ENCODE measurements at regions not wholly inside any gene's neighbourhood (a gene's known extent, or its start where the extent isn't known, plus 50 kb on each side); places are given as distances from the start of the nearest gene placed in this dataset.

GRCh38 chr2:153710128-153710527 lies 161.6 kb upstream of the GALNT13 start:
- no peak for TF ChIP-seq CTCF (IDR thresholded peaks at IDR 0.05)
- ATAC-seq (no peak), DNase-seq (no peak)
- H3K4me1 ChIP-seq: no peaks in the 10 kb centered on the region
- intact Hi-C loops (cut with DNase I): no loop called here
- no peaks in the 10 kb centered on the region for H3K36me3 ChIP-seq
- no peak overlapping the region for H3K4me3 ChIP-seq
- H3K27ac ChIP-seq: no peak overlapping the region
- H3K9me3 ChIP-seq: no peaks in the 10 kb centered on the region
- H3K27me3 ChIP-seq (ENCODE audit: low read depth): no peaks in the 10 kb centered on the region

- intact Hi-C loops (cut with DNase I): no loop called here
- Histone ChIP-seq H3K4me3 (no peak overlapping the region), H3K9me3 (no peaks in the 10 kb centered on the region), H3K36me3 (no peaks in the 10 kb centered on the region), H3K4me1 (no peaks in the 10 kb centered on the region), H3K27me3 (ENCODE audit: low read depth) (no peaks in the 10 kb centered on the region), H3K27ac (no peak overlapping the region)
- no peak for TF ChIP-seq CTCF (IDR thresholded peaks at IDR 0.05)
- DNase-seq (no peak), ATAC-seq (no peak)
Measured at GRCh38 chr2:153715218-153715850, 156.4 kb upstream of the GALNT13 start.

- ATAC-seq (no peak), DNase-seq (no peak)
- H3K4me3 ChIP-seq: no peak overlapping the region
- H3K27me3 ChIP-seq (ENCODE audit: low read depth): no peaks in the 10 kb centered on the region
- TF ChIP-seq CTCF (IDR thresholded peaks at IDR 0.05): no peak
- H3K9me3 ChIP-seq: no peaks in the 10 kb centered on the region
- H3K36me3 ChIP-seq: no peaks in the 10 kb centered on the region
- H3K27ac ChIP-seq: no peak overlapping the region
- H3K4me1 ChIP-seq: no peaks in the 10 kb centered on the region
- intact Hi-C loops (cut with DNase I): no loop called here
Measured at GRCh38 chr2:153717060-153717459, 154.7 kb upstream of the GALNT13 start.

GRCh38 chr2:153739394-153739793 lies 132.3 kb upstream of the GALNT13 start:
- no peak for DNase-seq
- no peak for ATAC-seq
- TF ChIP-seq CTCF (IDR thresholded peaks at IDR 0.05): no peak
- no peaks in the 10 kb centered on the region for H3K4me1 ChIP-seq
- no peaks in the 10 kb centered on the region for H3K36me3 ChIP-seq
- H3K27me3 ChIP-seq (ENCODE audit: low read depth): no peaks in the 10 kb centered on the region
- H3K27ac ChIP-seq: no peak overlapping the region
- H3K4me3 ChIP-seq: no peak overlapping the region
- H3K9me3 ChIP-seq: no peaks in the 10 kb centered on the region
- intact Hi-C loops (cut with DNase I): no loop called here

GRCh38 chr2:153761936-153762335 lies 109.8 kb upstream of the GALNT13 start:
- Histone ChIP-seq H3K36me3 (no peaks in the 10 kb centered on the region), H3K27ac (no peak overlapping the region), H3K27me3 (ENCODE audit: low read depth) (no peaks in the 10 kb centered on the region), H3K4me1 (no peaks in the 10 kb centered on the region), H3K9me3 (peaks cover 15% of the 10 kb centered on the region), H3K4me3 (no peak overlapping the region)
- intact Hi-C loops (cut with DNase I): no loop called here
- TF ChIP-seq CTCF (IDR thresholded peaks at IDR 0.05): no peak
- DNase-seq (no peak), ATAC-seq (no peak)

Measured in lower lobe of right lung (tissue), 2 donors.